ENCODE measurements at regions not wholly inside any gene's neighbourhood (a gene's known extent, or its start where the extent isn't known, plus 50 kb on each side); places are given as distances from the start of the nearest gene placed in this dataset.

DNA sequence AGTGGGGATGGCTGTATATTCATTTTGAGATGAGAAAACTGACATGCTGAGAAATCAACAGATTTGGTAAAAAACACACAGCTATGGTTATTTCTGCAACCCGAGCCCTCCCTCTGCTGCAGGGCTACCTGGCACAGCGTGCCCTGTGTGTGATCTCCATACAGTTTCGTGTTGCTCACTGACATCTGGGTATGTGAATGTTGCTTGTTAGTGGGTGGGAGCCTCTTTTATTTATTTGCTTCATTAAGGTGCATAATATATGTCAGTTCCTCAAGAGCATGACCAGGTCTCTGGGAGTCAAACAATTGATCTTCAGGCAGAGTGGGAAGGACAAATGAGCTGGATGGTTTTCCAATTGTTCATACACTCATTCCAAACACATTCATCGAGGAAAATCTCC lies 139.1 kb upstream of the FHL2 start:
- TF ChIP-seq, protein P1, sequence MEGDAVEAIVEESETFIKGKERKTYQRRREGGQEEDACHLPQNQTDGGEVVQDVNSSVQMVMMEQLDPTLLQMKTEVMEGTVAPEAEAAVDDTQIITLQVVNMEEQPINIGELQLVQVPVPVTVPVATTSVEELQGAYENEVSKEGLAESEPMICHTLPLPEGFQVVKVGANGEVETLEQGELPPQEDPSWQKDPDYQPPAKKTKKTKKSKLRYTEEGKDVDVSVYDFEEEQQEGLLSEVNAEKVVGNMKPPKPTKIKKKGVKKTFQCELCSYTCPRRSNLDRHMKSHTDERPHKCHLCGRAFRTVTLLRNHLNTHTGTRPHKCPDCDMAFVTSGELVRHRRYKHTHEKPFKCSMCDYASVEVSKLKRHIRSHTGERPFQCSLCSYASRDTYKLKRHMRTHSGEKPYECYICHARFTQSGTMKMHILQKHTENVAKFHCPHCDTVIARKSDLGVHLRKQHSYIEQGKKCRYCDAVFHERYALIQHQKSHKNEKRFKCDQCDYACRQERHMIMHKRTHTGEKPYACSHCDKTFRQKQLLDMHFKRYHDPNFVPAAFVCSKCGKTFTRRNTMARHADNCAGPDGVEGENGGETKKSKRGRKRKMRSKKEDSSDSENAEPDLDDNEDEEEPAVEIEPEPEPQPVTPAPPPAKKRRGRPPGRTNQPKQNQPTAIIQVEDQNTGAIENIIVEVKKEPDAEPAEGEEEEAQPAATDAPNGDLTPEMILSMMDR (conservative IDR thresholded peaks at IDR 0.05; ENCODE audit: low read length) = no peak
- TF ChIP-seq EZH2phosphoT487 (IDR thresholded peaks at IDR 0.05; ENCODE audit: borderline replicate concordance) = no peak
